Kidney capillary endothelial cell (primary cell): ENCODE measurements at regions not wholly inside any gene's neighbourhood (a gene's known extent, or its start where the extent isn't known, plus 50 kb on each side); places are given as distances from the start of the nearest gene placed in this dataset.
A peak's percentile ranks its signal among the peaks of the same experiment; 100 is the strongest.

ENCODE experiments used
- DNase-seq: peaks from one replicate; pipeline ENCODE4 v3.0.0-alpha.2; 2018; ENCODE audit warnings: low spot score

DNA sequence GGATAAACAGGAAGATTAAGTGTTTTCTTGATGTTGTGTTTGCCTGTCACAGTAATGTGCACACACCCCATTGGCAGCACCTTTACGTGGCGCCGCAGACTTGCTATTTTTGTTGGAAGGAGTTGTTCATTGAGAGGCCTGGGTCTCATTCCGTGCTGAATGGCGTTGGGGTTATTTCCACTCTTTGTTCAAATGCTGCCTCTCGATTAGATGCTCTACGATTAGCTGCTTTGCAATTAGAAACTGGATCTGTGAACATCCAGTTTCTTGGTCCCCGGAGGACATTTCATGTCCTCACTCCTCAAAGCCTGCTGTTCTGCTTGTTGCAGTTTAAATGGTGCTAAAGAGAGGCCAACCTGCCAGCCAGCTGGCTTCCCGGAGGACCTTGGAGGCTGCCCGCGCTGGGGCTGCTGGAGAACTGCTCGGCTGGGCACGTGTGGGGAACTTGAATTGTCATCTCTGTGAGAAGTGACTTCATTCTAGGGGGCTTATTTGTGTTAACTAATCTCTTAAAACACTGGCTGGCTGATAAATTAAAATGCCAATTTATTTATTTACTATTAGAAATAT is 117.4 kb upstream of the NABP1 start:
- DNase-seq: no peak

DNA sequence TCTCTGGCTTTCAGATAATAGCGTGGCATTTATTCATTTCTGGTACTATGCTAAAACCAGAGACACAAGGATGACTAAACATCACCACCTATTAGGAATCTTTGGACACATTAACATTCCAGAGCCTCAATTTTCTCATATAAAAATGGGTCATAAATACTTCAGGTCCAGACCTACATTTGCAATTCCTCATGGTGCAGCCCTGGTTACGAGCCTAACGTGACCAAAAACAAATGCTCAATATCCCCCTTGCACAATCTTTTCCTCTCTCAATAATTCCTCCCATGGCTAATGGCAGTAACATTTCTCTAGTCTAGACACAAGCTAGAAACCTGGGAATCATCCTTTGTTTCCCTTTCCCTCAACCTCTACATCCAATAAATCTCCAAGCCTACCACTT is 112.8 kb upstream of the NABP1 start:
- no peak for DNase-seq

DNA sequence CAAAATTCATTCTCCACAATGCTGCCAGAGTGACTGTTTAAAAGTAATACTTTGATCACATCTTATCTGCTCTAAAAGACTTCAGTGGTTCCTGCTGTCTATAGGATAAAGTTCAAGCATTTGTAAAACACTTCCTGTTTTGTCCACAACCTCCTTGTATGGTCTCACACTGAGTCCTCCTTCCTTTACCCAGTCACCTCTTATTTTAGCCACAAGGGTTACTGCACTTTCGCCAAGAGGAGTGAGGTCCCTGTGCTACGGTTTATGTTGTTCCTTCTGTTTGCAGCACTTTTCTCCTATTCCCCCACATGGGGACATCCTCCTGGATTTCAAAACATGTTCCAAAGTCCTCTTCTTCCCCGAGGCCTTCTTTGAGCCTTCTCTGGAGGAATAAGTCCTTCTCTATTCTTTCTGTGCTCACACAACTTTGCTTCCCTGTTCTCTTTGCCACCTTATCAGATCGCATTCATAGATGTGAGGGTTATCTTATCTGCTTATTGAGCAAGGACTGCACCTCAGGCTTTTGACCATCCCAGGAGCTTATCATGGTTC is 112.2 kb upstream of the NABP1 start:
- no peak for DNase-seq

DNA sequence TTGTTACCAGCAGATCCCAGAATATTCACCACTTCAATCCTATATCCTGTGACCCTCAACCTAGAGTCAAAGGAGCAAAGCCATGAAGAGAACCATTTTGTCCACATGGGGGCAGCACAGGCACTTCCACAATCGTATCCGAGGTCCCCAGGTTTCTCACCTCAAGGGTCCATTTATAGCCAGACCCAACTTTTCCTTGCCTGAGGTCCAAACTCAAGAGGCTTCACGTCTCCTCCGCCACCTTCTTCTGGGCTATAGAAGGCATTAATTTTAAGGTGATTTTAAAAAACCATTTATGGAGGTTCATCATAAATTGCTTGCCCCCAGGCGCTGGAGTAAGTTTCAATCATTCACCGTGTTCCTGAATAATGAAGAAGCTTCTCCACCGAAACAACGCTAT is 111.6 kb upstream of the NABP1 start:
- DNase-seq: peak; percentile 70

DNA sequence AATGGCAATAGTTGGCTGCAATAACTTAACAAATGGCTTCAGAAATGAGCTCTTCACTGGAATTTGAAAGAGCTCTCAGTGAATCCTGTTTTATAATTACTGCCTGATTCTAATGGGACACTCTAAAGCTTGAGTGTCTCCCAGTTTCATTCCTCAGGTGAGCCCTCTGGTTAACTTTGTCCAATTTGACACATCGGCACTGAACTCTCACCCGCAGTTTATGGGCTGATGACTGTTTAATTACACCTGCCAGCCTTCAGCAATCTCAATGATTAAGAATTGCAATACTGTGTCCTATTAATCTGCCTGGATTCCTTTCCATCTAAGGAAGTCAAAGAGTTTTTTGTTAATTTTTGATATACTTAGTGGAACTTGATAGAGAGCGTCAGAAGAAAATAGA is 110.7 kb upstream of the NABP1 start:
- DNase-seq: no peak

DNA sequence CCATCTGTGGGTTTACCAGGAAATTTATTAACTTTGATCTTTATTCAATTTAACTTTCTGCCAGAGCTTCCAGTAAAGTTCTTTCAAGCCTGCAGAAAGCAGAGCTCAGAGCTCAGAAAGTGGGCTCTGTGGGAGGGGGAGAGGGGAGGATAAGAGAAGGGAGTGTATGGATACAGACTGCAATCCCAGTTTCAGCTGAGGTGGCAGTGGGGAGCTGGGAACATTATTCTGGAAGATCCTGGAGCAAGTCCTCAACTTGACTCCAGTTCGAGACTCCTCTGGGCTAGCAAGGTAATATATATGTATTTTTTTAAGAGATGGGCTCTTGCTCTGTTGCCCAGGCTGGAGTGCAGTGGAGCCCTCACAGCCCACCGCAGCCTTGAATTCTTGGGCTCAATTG is 108.9 kb upstream of the NABP1 start:
- DNase-seq: no peak

DNA sequence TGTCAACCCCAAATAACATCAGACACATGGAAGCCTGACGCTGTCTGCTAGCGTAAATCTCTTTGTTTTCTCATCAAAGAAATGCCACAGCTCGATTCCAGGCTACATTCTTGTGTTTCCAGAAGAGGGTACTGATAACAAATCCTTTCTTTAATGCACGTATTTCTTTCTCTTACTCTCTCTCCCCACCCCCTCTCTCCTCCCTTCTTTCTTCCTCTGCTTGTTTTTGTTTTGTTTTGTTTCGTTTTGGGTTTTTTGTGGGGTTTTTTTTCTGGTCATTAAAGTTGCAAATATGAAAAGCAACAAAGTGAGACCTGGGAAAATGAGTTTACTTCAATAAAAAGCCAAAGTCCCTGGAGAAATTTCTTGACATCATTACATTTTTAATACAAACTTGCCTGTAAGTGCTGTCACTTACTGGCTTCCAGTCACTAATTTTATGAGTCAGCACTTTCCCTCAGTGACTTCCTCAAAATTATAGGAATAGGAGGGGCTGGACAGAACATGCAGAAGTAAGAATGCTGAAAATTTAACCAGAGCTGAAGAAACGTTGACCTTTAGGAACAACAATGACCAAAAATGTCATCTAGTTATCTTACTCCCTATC is 106.7 kb upstream of the NABP1 start:
- peak; percentile 47 for DNase-seq

DNA sequence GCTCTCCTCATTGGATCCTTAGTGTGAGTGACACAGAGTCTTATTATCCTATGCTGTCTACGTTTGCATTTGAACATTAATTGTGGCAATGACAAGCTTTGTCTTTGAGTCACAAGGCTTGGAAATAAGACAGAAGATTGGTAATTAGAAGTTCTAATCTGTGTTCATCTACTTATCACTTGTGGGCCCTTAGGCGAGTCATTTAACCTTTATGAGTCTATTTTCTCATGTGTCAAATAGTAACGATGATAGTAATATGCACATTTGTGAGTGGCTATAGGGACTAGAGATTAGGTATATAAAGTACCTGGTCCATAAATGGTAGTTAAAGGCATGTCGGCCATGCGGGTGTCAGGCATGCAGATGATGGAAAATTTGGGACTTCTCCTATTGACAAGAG is 105.6 kb upstream of the NABP1 start:
- no peak for DNase-seq

DNA sequence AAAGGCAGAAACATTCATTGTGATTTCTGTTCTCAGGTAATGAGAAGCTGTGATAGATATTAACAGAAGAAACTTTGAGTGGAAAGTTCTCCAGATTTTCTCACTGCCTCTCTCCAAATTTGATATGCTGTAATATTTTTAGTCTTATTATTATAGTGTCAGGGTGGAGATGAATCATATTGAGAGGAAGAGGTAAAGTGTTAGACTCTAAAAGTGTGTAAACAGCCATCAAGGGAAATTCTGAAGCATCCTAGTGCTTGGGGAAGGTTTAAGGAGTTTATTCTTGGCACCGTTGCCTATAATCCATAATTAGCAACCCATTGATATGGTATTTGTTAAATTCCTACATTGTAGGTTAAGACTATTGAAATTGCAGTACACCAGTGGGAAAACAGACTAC is 104.7 kb upstream of the NABP1 start:
- no peak for DNase-seq

DNA sequence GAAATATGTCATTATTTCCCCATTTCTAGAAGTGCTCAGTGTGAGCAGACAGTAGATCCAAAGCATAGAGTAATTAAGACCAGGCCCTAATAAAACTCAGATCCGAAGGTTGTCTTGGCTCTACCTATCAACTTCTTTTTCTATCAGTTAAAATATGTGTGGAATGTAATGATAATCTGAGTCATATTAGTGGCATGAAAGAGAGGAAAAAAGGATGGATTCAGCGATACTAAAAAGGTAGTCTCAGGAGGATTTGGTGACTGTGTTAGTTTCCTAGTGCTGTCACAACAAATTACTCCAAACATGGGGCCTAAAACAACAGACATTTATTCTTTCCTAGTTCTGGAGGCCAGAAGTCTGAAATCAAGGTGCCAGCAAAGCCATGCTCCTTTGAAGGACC is 103.7 kb upstream of the NABP1 start:
- DNase-seq: no peak

DNA sequence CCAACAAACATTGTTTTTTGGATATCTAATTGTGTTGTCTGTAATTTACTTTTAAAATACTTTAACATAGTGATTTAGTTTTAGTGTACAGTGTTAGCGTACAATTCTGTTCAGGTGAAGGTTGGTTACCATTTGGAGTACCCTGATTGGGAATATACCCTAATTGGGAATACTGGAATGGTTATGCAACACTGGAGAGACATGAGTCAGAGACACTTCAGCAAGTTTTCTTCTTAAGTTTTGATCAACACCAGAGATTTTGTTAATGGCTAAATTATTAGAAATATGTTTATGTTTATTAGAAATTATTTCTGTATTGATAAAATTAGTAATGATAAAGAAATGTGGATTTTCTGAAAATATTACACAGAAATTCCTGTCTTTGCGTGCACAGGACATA is 100.3 kb upstream of the NABP1 start:
- no peak for DNase-seq

DNA sequence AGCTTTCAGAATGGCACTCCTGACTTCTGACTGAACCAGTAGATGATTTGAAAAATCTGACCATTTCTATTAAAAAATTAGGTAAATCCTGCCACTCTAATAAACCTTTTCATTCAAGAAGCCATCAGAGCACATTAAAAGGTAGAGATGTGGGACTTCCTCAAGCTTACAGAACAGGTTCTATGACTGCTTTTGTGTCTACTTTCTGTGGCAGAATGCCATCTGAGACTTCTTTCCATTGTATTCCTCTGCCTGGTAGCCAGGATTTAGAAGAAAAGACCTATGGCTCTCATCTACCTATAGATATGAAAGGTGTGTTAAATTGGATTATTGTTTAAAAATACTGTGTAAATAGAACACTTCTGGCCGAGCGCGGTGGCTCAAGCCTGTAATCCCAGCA is 99.9 kb upstream of the NABP1 start:
- no peak for DNase-seq

DNA sequence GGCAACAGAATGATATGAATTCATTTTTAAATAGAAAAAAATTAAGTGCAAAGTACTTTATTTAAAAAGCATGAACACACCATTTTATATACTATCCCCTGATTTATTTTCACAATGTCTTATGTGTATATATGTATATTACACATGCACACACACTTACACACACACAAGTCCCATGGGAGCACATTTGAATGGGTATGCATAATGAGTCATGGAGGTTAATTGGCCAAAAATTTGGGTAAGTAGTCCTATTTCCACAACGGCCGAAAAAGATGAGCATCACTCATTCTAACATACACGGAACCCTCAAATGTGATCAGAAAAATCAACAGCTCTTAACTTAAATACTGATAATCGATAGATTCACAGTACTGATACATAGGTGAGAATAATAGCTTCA is 97.4 kb upstream of the NABP1 start:
- no peak for DNase-seq

DNA sequence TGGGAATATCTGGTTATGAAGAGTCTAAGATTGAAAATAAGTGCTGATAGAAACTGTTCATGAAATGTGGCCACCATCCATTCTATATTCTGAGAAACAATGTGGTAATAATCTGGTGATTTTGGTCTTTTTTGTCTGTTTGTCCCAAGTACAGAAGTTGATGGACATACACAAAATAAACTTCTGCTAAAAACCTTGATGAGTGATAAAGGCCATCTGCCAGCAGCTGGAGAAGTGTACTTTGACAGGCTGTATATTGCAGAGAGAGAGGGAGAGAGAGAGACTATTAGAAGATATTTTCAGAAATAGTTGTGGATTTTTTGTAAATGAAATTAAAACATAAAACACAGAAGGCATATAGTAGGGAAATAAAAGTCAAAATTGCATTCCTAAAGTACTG is 96.9 kb upstream of the NABP1 start:
- no peak for DNase-seq

DNA sequence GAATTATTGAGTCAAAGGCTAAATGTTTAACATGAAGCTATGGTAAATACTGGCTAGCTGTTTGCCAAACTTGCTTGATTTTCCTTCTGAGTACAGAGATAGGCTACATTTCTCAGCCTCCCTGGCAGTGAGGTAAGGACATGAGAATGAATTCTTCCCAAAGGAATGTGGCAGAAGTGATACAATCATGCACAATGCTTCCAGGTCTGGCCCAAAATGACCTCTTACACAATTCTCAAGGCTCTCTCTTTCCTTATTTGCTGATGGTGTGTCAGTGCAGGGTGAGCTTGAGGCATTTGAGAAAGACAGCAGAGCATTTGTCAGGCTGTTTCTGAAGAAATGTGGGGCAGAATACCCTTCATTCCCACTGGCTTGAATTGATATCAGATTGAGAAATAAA is 95.6 kb upstream of the NABP1 start:
- DNase-seq: peak; percentile 47

DNA sequence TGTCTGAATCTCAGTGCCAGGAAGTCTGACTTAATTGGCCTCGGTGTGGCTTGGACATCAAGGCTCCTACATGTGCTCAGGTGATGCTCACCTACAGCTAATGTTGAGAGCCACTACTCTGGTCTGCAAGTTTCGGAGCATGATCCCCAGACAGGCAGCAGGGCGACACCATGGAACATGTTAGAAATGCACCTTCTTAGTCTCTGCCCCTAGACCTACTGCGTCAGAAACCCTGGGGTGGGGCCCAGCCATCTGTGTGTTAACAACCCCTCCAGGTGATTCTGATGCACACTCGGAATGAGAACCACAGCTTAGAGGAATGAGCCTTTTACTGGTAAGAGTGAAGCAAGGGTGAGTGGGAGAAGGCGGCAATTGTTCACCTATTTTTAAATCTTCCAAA is 86.9 kb upstream of the NABP1 start:
- no peak for DNase-seq

DNA sequence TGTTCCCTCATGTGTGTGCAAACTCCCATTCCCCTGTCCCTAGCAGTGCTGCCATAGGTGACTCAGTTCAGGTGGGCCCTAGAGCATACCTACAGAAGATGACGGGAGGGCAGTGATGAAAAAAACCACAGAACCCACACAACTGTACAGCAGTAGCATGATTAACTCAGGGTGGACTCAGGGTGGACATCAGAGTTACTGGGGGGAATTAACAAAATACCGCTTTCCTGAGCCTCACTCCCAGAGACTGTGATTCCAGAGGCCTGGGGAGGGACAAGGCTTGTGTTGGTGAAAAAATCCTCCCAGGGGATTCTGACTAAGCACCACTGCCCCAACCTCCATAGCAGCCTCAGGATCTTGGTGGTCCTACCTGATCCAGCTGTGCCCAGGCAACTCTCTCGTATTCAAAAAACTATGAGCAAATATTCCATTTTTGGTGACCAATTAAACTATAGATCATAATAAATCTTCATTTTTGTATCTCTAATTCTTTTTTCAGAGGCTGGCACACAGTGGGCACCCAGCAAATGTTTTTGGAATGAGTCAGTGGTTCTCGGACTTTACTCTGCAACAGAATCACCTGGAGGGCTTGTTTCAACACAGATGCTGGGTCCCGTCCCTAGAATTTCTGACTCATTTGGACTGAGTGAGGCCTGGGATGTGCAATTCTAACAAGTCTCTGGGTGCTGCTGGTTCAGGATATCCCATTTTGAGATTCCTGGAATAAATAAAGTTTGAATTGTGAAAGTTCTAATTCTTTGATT is 84.1 kb upstream of the NABP1 start:
- DNase-seq: no peak

DNA sequence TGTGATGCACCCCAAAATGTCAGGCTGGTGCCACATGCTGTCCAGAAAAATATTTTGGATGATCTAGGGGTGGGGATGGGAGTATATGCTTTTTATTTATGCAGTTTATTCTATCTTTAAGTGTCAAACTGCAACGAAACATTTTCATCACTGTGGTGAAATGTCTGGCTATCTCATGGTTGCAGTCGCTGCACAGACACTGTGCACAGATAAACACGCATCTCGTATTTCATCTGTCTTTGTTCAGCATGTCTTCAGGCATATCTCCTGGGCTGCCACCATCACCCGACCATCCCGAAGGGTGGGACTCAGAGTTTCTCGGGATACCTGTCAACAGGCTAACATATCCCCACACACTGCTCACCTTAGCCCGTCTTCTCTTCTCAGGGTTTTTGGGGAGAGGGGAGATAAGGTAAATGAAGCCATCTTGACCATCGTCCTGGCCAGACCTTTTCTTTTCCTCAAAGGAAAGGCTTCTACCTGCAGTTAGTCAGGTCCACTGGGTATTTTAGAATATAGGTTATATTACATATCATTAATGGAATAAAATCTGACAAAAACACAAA is 80.7 kb upstream of the NABP1 start:
- DNase-seq: no peak

DNA sequence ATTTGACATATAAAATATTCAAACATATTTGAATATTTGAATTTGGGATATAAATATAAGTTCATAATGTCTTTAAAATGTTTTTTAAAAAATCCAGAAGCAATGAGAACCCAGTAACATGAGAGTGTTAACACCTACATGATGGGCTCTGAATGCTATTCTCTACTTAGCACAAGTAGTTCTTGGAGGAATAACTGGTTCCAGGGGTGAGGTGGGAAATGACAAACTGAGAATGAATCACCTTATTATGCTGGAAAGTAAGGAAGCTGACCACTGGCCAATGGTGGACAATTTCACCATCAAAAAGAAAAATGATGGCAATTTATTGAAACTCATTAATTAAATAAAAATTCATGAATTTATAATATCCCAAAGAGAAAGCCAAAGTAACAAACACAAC is 79.6 kb upstream of the NABP1 start:
- peak; percentile 20 for DNase-seq

DNA sequence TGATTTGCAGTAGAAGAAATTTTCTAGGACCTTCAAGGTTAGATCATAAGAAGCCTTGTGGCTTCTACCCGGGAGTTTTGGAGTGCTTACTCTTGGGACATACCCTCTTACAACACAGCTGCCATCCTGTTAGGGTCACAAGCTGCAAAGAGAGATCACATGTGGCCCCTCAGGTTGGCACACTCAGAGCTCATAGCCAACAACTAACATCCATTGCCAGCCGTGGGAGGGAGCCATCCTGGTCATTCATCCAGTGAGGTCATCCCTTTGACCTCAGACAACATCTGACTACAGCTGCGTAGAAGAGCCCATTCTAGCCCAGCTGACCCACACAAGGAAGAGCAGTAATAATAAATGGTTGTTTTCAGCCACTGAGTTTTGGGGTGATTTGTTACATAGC is 76.9 kb upstream of the NABP1 start:
- no peak for DNase-seq

DNA sequence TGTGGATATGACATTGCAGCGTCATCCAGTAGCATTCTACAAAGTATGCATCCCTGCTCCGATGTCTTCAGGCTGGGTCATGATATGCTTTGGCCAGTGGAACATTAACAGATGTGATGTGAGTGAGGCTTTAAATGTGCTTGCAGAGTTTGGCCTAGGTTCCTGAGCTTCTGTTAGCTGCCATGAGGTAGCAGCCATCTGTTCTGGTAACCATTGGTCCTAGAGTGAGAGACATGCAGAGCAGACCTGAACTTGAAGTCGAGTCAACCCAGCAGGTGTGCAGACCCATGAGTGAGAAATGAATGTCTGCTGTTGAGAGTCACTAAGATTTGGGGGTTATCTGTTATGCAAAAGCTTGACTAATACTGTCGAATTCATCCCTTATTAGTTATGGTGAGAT is 73.8 kb upstream of the NABP1 start:
- DNase-seq: no peak

DNA sequence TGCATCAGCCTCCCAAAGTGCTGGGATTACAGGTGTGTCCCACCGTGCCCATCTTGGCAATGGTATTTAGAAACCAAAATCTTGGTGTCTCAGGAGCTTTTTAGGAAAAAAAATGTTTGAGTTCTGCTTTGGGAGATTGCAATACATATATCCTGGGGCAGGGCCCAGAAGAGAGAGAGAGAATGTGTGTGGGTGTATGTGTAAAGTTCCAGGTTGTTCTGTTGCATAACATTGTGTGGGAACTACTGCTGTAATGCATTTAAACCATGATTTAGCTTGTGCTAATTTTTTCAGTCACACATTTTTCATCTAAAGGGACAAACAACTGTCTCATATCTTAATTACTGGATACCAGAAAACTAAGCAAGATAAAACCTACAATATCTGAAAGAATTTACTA is 70.8 kb upstream of the NABP1 start:
- no peak for DNase-seq

DNA sequence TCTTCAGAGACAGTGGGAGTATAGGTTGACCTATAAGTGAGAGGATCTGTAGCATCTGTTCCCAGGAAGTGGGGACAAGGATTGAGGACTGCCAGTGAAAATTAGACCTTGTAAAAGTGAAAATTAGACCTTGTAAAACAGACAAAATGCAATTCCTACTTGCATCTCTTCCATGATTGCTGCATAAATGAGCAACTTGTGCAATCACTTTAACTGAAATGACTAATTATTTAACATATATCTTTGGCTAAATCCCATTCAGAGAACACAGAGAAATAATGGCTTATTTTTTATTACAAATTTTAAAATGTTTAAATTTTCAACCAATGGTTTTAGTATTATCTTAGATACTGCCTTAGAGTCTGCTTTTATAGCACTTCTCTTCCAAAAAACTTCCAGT is 67.2 kb upstream of the NABP1 start:
- DNase-seq: no peak
